ENCODE measurements at regions not wholly inside any gene's neighbourhood (a gene's known extent, or its start where the extent isn't known, plus 50 kb on each side); places are given as distances from the start of the nearest gene placed in this dataset.

GRCh38 chr5:126104341-126104740 lies 318.9 kb upstream of the GRAMD2B start:
- Mint-ChIP-seq H3K4me1 (ENCODE audit: low read depth, unreplicated experiment) (peaks cover 9% of the 10 kb centered on the region), H3K27ac (ENCODE audit: unreplicated experiment) (no peak overlapping the region), H3K27me3 (ENCODE audit: unreplicated experiment) (peaks cover under 1% of the 10 kb centered on the region), H3K4me3 (ENCODE audit: unreplicated experiment) (no peak overlapping the region), H3K9me3 (ENCODE audit: unreplicated experiment) (peaks cover under 1% of the 10 kb centered on the region), H3K36me3 (ENCODE audit: unreplicated experiment) (no peaks in the 10 kb centered on the region)
- no peak for DNase-seq
- no peak for TF ChIP-seq CTCF (IDR thresholded peaks at IDR 0.05; ENCODE audit: partially characterized antibody, unreplicated experiment)

- no peak for DNase-seq
- H3K27me3 Mint-ChIP-seq (ENCODE audit: unreplicated experiment) = no peaks in the 10 kb centered on the region
- no peak overlapping the region for H3K4me3 Mint-ChIP-seq (ENCODE audit: unreplicated experiment)
- H3K9me3 Mint-ChIP-seq (ENCODE audit: unreplicated experiment) = no peaks in the 10 kb centered on the region
- TF ChIP-seq CTCF (IDR thresholded peaks at IDR 0.05; ENCODE audit: partially characterized antibody, unreplicated experiment) = no peak
- H3K4me1 Mint-ChIP-seq (ENCODE audit: low read depth, unreplicated experiment) = peaks cover 5% of the 10 kb centered on the region
- no peaks in the 10 kb centered on the region for H3K36me3 Mint-ChIP-seq (ENCODE audit: unreplicated experiment)
- H3K27ac Mint-ChIP-seq (ENCODE audit: unreplicated experiment) = no peak overlapping the region
Measured at GRCh38 chr5:126104951-126105350, 318.3 kb upstream of the GRAMD2B start.

- H3K27ac Mint-ChIP-seq (ENCODE audit: unreplicated experiment) = no peak overlapping the region
Measured at GRCh38 chr5:126106029-126106428, 317.2 kb upstream of the GRAMD2B start.

GRCh38 chr5:126107381-126107780 lies 315.8 kb upstream of the GRAMD2B start:
- no peak for DNase-seq
- Mint-ChIP-seq H3K9me3 (ENCODE audit: unreplicated experiment) (no peaks in the 10 kb centered on the region), H3K4me1 (ENCODE audit: low read depth, unreplicated experiment) (peaks cover 5% of the 10 kb centered on the region), H3K27me3 (ENCODE audit: unreplicated experiment) (no peaks in the 10 kb centered on the region), H3K4me3 (ENCODE audit: unreplicated experiment) (no peak overlapping the region), H3K27ac (ENCODE audit: unreplicated experiment) (no peak overlapping the region), H3K36me3 (ENCODE audit: unreplicated experiment) (no peaks in the 10 kb centered on the region)
- no peak for TF ChIP-seq CTCF (IDR thresholded peaks at IDR 0.05; ENCODE audit: partially characterized antibody, unreplicated experiment)

More at GRCh38 chr5:126106029-126106428, 317.2 kb upstream of the GRAMD2B start:
- no peak for DNase-seq
- Mint-ChIP-seq H3K27me3 (ENCODE audit: unreplicated experiment) (no peaks in the 10 kb centered on the region), H3K36me3 (ENCODE audit: unreplicated experiment) (no peaks in the 10 kb centered on the region), H3K9me3 (ENCODE audit: unreplicated experiment) (no peaks in the 10 kb centered on the region), H3K4me3 (ENCODE audit: unreplicated experiment) (no peak overlapping the region), H3K4me1 (ENCODE audit: low read depth, unreplicated experiment) (peaks cover 5% of the 10 kb centered on the region)
- TF ChIP-seq CTCF (IDR thresholded peaks at IDR 0.05; ENCODE audit: partially characterized antibody, unreplicated experiment) = no peak

- no peak overlapping the region for H3K4me3 Mint-ChIP-seq (ENCODE audit: unreplicated experiment)
- H3K27ac Mint-ChIP-seq (ENCODE audit: unreplicated experiment) = no peak overlapping the region
- H3K9me3 Mint-ChIP-seq (ENCODE audit: unreplicated experiment) = no peaks in the 10 kb centered on the region
- DNase-seq = peak; percentile 17
- TF ChIP-seq CTCF (IDR thresholded peaks at IDR 0.05; ENCODE audit: partially characterized antibody, unreplicated experiment) = no peak
- peaks cover 5% of the 10 kb centered on the region for H3K4me1 Mint-ChIP-seq (ENCODE audit: low read depth, unreplicated experiment)
- no peaks in the 10 kb centered on the region for H3K36me3 Mint-ChIP-seq (ENCODE audit: unreplicated experiment)
- no peaks in the 10 kb centered on the region for H3K27me3 Mint-ChIP-seq (ENCODE audit: unreplicated experiment)
Measured at GRCh38 chr5:126108470-126108869, 314.7 kb upstream of the GRAMD2B start.

Measured in glutamatergic neuron (in vitro differentiated cells).